HG02623 (cell line): ENCODE measurements at regions not wholly inside any gene's neighbourhood (a gene's known extent, or its start where the extent isn't known, plus 50 kb on each side); places are given as distances from the start of the nearest gene placed in this dataset.
"Not testable (repeated sequence)": the region's sequence is repeated elsewhere in the genome, so short reads cannot be mapped to it uniquely, and the experiment has no call there.

Experiments
- ATAC-seq: cut with Tn5 transposase; IDR thresholded peaks from one replicate; pipeline ENCODE4 v1.9.1; 2021; ENCODE audit warnings: moderate library complexity; ENCODE audit not compliant: unreplicated experiment

GRCh38 chr3:81198216-81198615, 563.2 kb downstream of the GBE1 start:
- ATAC-seq: no peak

GRCh38 chr3:81197386-81197785, 564.1 kb downstream of the GBE1 start:
- ATAC-seq: no peak

- no peak for ATAC-seq
Observed at GRCh38 chr3:81195478-81195877, 566.0 kb downstream of the GBE1 start.

GRCh38 chr3:81186412-81186811, 575.0 kb downstream of the GBE1 start:
- no peak for ATAC-seq

- ATAC-seq: not testable (repeated sequence)
Observed at GRCh38 chr3:81182086-81182875, 579.2 kb downstream of the GBE1 start.

- no peak for ATAC-seq
Observed at GRCh38 chr3:81173514-81173913, 587.9 kb downstream of the GBE1 start.

GRCh38 chr3:81170298-81170697, 591.1 kb downstream of the GBE1 start:
- ATAC-seq: no peak

- ATAC-seq: no peak
Observed at GRCh38 chr3:81164806-81165205, 596.6 kb downstream of the GBE1 start.

GRCh38 chr3:81161851-81162250, 599.6 kb downstream of the GBE1 start:
- no peak for ATAC-seq

- ATAC-seq: no peak
Observed at GRCh38 chr3:81161100-81161499, 600.3 kb downstream of the GBE1 start.

GRCh38 chr3:81154611-81155143, 606.8 kb downstream of the GBE1 start:
- ATAC-seq: no peak

- no peak for ATAC-seq
Observed at GRCh38 chr3:81152156-81152555, 609.3 kb downstream of the GBE1 start.

GRCh38 chr3:81132995-81133394, 628.5 kb downstream of the GBE1 start:
- ATAC-seq: no peak

GRCh38 chr3:81105789-81106488, 655.5 kb downstream of the GBE1 start:
- no peak for ATAC-seq

GRCh38 chr3:81105206-81105605, 656.2 kb downstream of the GBE1 start:
- no peak for ATAC-seq

GRCh38 chr3:81097889-81098288, 663.6 kb downstream of the GBE1 start:
- ATAC-seq: no peak

GRCh38 chr3:81095956-81096355, 665.5 kb downstream of the GBE1 start:
- ATAC-seq: no peak

- no peak for ATAC-seq
Observed at GRCh38 chr3:81094986-81095385, 666.5 kb downstream of the GBE1 start.

- ATAC-seq: no peak
Observed at GRCh38 chr3:81087607-81088006, 673.8 kb downstream of the GBE1 start.

GRCh38 chr3:81086348-81086747, 675.1 kb downstream of the GBE1 start:
- ATAC-seq: no peak

GRCh38 chr3:81080608-81081007, 680.8 kb downstream of the GBE1 start:
- no peak for ATAC-seq

- no peak for ATAC-seq
Observed at GRCh38 chr3:81072591-81072990, 688.9 kb downstream of the GBE1 start.
